Trophoblast cell (in vitro differentiated cells and primary cell): ENCODE measurements at regions not wholly inside any gene's neighbourhood (a gene's known extent, or its start where the extent isn't known, plus 50 kb on each side); places are given as distances from the start of the nearest gene placed in this dataset.

Source experiments
- DNase-seq, 2 donors: peaks; one replicate each; pipeline ENCODE4 v3.0.0-alpha.2; 2016
- H2AFZ ChIP-seq: 2 replicates; pipeline ENCODE4 v1.6.1; 2013; ENCODE audit warnings: low read length, moderate library complexity, mild to moderate bottlenecking; ENCODE audit not compliant: insufficient read depth, poor library complexity
- H2AK5ac ChIP-seq: 2 replicates; pipeline ENCODE4 v1.6.1; 2013; ENCODE audit warnings: mild to moderate bottlenecking, low read length
- H2BK120ac ChIP-seq: 2 replicates; pipeline ENCODE4 v1.6.1; 2013; ENCODE audit warnings: low read length, mild to moderate bottlenecking, moderate library complexity; ENCODE audit not compliant: insufficient read depth, poor library complexity
- H2BK12ac ChIP-seq: 2 replicates; pipeline ENCODE4 v1.6.1; 2013; ENCODE audit warnings: mild to moderate bottlenecking, low read length, moderate library complexity
- H2BK5ac ChIP-seq: 2 replicates; pipeline ENCODE4 v1.6.1; 2013; ENCODE audit warnings: low read length, low read depth, moderate library complexity, mild to moderate bottlenecking; ENCODE audit not compliant: poor library complexity
- H3K14ac ChIP-seq: 2 replicates; pipeline ENCODE4 v1.6.1; 2013; ENCODE audit warnings: mild to moderate bottlenecking, low read length
- H3K18ac ChIP-seq: 2 replicates; pipeline ENCODE4 v1.6.1; 2013; ENCODE audit warnings: mild to moderate bottlenecking, low read length
- H3K23ac ChIP-seq: 2 replicates; pipeline ENCODE4 v1.6.1; 2013; ENCODE audit warnings: low read length
- H3K27ac ChIP-seq: 2 replicates; pipeline ENCODE4 v1.5.1; 2013; ENCODE audit warnings: low read depth, mild to moderate bottlenecking, inconsistent platforms, low read length, moderate library complexity
- H3K27me3 ChIP-seq: 2 replicates; pipeline ENCODE4 v1.6.1; 2013; ENCODE audit warnings: inconsistent platforms, mild to moderate bottlenecking, low read length, moderate library complexity; ENCODE audit not compliant: insufficient read depth
- H3K36me3 ChIP-seq, 2 experiments: 1 replicate in 1 of 2; 2 replicates in 1 of 2; pipeline ENCODE4 v1.6.1; 2013; ENCODE audit warnings: low read length in 2 of 2, mild to moderate bottlenecking in 2 of 2, moderate library complexity in 1 of 2; ENCODE audit not compliant: insufficient read depth in 2 of 2, control insufficient read depth in 1 of 2
- H3K4ac ChIP-seq: 2 replicates; pipeline ENCODE4 v1.6.1; 2013; ENCODE audit warnings: low read depth, mild to moderate bottlenecking, low read length, moderate library complexity
- H3K4me1 ChIP-seq, 2 experiments: 1 replicate in 1 of 2; 2 replicates in 1 of 2; pipeline ENCODE4 v1.6.1; 2013; ENCODE audit warnings: low read length in 2 of 2, mild to moderate bottlenecking in 2 of 2, moderate library complexity in 1 of 2; ENCODE audit not compliant: insufficient read depth in 2 of 2, control insufficient read depth in 1 of 2
- H3K4me2 ChIP-seq: 2 replicates; pipeline ENCODE4 v1.6.1; 2013; ENCODE audit warnings: inconsistent platforms, mild to moderate bottlenecking, low read length, moderate library complexity
- H3K4me3 ChIP-seq: 2 replicates; pipeline ENCODE4 v1.5.1; 2013; ENCODE audit warnings: mild to moderate bottlenecking, low read depth, low read length, inconsistent platforms
- H3K79me1 ChIP-seq: one replicate; pipeline ENCODE4 v1.6.1; 2013; ENCODE audit warnings: low read length
- H3K79me2 ChIP-seq: 2 replicates; pipeline ENCODE4 v1.6.1; 2013; ENCODE audit warnings: low read length, mild to moderate bottlenecking; ENCODE audit not compliant: control insufficient read depth, insufficient read depth, poor library complexity
- H3K9ac ChIP-seq: 2 replicates; pipeline ENCODE4 v1.6.1; 2013; ENCODE audit warnings: mild to moderate bottlenecking, low read length
- H3K9me3 ChIP-seq: 2 replicates; pipeline ENCODE4 v1.6.1; 2013; ENCODE audit warnings: low read depth, mild to moderate bottlenecking, control low read depth, inconsistent platforms, low read length; ENCODE audit not compliant: insufficient read depth
- H4K12ac ChIP-seq: 2 replicates; pipeline ENCODE4 v1.6.1; 2013; ENCODE audit warnings: low read depth, mild to moderate bottlenecking, low read length, moderate library complexity
- H4K8ac ChIP-seq: 2 replicates; pipeline ENCODE4 v1.6.1; 2013; ENCODE audit warnings: low read depth, mild to moderate bottlenecking, low read length, moderate library complexity
- H4K91ac ChIP-seq: one replicate; pipeline ENCODE4 v1.6.1; 2013; ENCODE audit warnings: low read depth, mild to moderate bottlenecking, low read length, moderate library complexity
- WGBS: extraction: QIAGEN DNeasy Blood & Tissue Kit; methylation state at CpG from one replicate; pipeline ENCODE4 v1.1.7; 2013; ENCODE audit warnings: missing lambda C conversion rate; ENCODE audit not compliant: insufficient read length, insufficient coverage; ENCODE audit errors: extremely low coverage; 5-methylcytosine and 5-hydroxymethylcytosine counted together

DNA sequence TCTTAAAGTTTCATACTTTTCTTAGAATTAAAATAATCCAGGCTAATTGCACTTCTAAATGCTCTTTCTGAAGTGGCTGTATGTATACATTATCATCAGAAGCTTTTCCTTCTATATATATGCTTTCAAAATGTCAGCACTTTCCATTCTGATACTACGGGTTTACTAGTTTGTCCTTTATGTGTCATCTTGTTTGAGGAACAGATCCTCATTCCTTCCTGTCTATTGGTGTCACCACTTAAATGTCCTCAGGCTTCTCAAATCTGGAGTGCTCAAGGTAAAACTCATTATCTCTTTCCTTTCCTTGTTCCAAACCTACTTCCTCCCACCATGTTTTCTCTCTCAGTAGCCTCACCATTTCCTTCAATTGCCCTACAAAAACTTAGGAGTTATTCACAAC is 236.3 kb downstream of the CSNK1G3 start:
- H3K4me2 ChIP-seq: no peak overlapping the region
- no peak overlapping the region for H3K9ac ChIP-seq
- no peak for DNase-seq
- no peak overlapping the region for H4K8ac ChIP-seq
- H2AK5ac ChIP-seq: no peak overlapping the region
- H3K79me2 ChIP-seq: no peaks in the 10 kb centered on the region
- H3K4me1 ChIP-seq: peaks cover 0 to 2% of the 10 kb centered on the region in 2 experiments
- H3K9me3 ChIP-seq: no peaks in the 10 kb centered on the region
- no peak overlapping the region for H2AFZ ChIP-seq
- H4K91ac ChIP-seq: no peak overlapping the region
- no peaks in the 10 kb centered on the region for H3K36me3 ChIP-seq
- no peak overlapping the region for H3K14ac ChIP-seq
- no peak overlapping the region for H2BK120ac ChIP-seq
- H2BK5ac ChIP-seq: no peak overlapping the region
- H3K4ac ChIP-seq: no peak overlapping the region
- H4K12ac ChIP-seq: no peak overlapping the region
- H3K79me1 ChIP-seq: no peaks in the 10 kb centered on the region
- H2BK12ac ChIP-seq: no peak overlapping the region
- H3K27me3 ChIP-seq: no peaks in the 10 kb centered on the region
- H3K18ac ChIP-seq: no peak overlapping the region
- no peak overlapping the region for H3K4me3 ChIP-seq
- no peak overlapping the region for H3K23ac ChIP-seq
- no peak overlapping the region for H3K27ac ChIP-seq
- WGBS: no CpG with 5 or more reads among the region's 1 CpG

- no peaks in the 10 kb centered on the region for H3K27me3 ChIP-seq
- no peak overlapping the region for H2BK12ac ChIP-seq
- no peak overlapping the region for H3K4ac ChIP-seq
- no peak overlapping the region for H3K18ac ChIP-seq
- H4K8ac ChIP-seq: no peak overlapping the region
- no peak overlapping the region for H2AFZ ChIP-seq
- no peak overlapping the region for H3K23ac ChIP-seq
- no peaks in the 10 kb centered on the region for H3K4me1 ChIP-seq
- no peak overlapping the region for H2BK120ac ChIP-seq
- H3K14ac ChIP-seq: no peak overlapping the region
- no peaks in the 10 kb centered on the region for H3K79me1 ChIP-seq
- H3K4me3 ChIP-seq: no peak overlapping the region
- no peak overlapping the region for H4K91ac ChIP-seq
- no peaks in the 10 kb centered on the region for H3K79me2 ChIP-seq
- H2AK5ac ChIP-seq: no peak overlapping the region
- DNase-seq: no peak
- no peaks in the 10 kb centered on the region for H3K9me3 ChIP-seq
- H3K4me2 ChIP-seq: no peak overlapping the region
- H3K9ac ChIP-seq: no peak overlapping the region
- no CpG with 5 or more reads among the region's 3 CpGs for WGBS
- no peak overlapping the region for H3K27ac ChIP-seq
- no peak overlapping the region for H2BK5ac ChIP-seq
- no peaks in the 10 kb centered on the region for H3K36me3 ChIP-seq
- no peak overlapping the region for H4K12ac ChIP-seq
Measured at GRCh38 chr5:123746683-123747360, 234.8 kb downstream of the CSNK1G3 start.

GRCh38 chr5:123743990-123744583 is 232.1 kb downstream of the CSNK1G3 start:
- no peak overlapping the region for H4K91ac ChIP-seq
- H3K9ac ChIP-seq: no peak overlapping the region
- DNase-seq: no peak
- H3K9me3 ChIP-seq: no peaks in the 10 kb centered on the region
- H3K36me3 ChIP-seq: no peaks in the 10 kb centered on the region
- no peak overlapping the region for H2AK5ac ChIP-seq
- no peak overlapping the region for H4K8ac ChIP-seq
- H3K18ac ChIP-seq: no peak overlapping the region
- no peak overlapping the region for H4K12ac ChIP-seq
- H3K4me2 ChIP-seq: no peak overlapping the region
- H3K79me1 ChIP-seq: no peaks in the 10 kb centered on the region
- no CpG with 5 or more reads among the region's 1 CpG for WGBS
- no peak overlapping the region for H2AFZ ChIP-seq
- no peak overlapping the region for H3K27ac ChIP-seq
- no peak overlapping the region for H3K4ac ChIP-seq
- H3K23ac ChIP-seq: no peak overlapping the region
- no peak overlapping the region for H2BK120ac ChIP-seq
- no peak overlapping the region for H2BK5ac ChIP-seq
- H3K4me3 ChIP-seq: no peak overlapping the region
- no peaks in the 10 kb centered on the region for H3K79me2 ChIP-seq
- no peak overlapping the region for H3K14ac ChIP-seq
- H2BK12ac ChIP-seq: no peak overlapping the region
- no peaks in the 10 kb centered on the region for H3K4me1 ChIP-seq
- no peaks in the 10 kb centered on the region for H3K27me3 ChIP-seq

GRCh38 chr5:123735384-123735783 is 223.4 kb downstream of the CSNK1G3 start:
- no peak overlapping the region for H4K8ac ChIP-seq
- no peaks in the 10 kb centered on the region for H3K27me3 ChIP-seq
- peaks cover 5% of the 10 kb centered on the region for H3K9me3 ChIP-seq
- no peak overlapping the region for H4K12ac ChIP-seq
- no peak overlapping the region for H3K23ac ChIP-seq
- no peaks in the 10 kb centered on the region for H3K79me2 ChIP-seq
- no peaks in the 10 kb centered on the region for H3K36me3 ChIP-seq
- H4K91ac ChIP-seq: no peak overlapping the region
- H3K14ac ChIP-seq: no peak overlapping the region
- no CpG with 5 or more reads among the region's 1 CpG for WGBS
- H2BK120ac ChIP-seq: no peak overlapping the region
- H2AFZ ChIP-seq: no peak overlapping the region
- no peak overlapping the region for H3K4me3 ChIP-seq
- no peak overlapping the region for H3K4ac ChIP-seq
- DNase-seq: no peak
- H3K79me1 ChIP-seq: no peaks in the 10 kb centered on the region
- no peaks in the 10 kb centered on the region for H3K4me1 ChIP-seq
- H2AK5ac ChIP-seq: no peak overlapping the region
- H2BK12ac ChIP-seq: no peak overlapping the region
- H3K18ac ChIP-seq: no peak overlapping the region
- no peak overlapping the region for H2BK5ac ChIP-seq
- H3K27ac ChIP-seq: no peak overlapping the region
- no peak overlapping the region for H3K9ac ChIP-seq
- no peak overlapping the region for H3K4me2 ChIP-seq
